ENCODE measurements at regions not wholly inside any gene's neighbourhood (a gene's known extent, or its start where the extent isn't known, plus 50 kb on each side); places are given as distances from the start of the nearest gene placed in this dataset.

DNA sequence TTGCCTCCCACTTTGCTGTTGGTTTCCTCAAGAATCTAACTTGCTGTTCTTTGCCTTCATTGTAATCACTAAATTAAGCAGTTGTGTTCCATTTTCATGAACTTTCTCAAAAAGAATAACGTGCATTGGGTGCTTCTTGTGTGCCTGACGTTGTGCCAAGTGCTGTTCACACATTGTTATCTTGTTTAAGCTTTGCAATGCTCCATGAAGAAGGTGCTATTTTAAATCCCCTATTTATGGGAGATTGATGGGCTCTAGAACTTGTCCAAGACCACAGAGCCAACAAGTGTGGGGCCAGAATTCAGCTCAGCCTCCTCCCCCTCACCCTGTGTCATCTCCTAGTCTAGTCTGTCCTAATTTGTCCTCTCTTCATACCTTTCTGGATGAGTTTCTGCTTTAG, 199.8 kb downstream of the C1orf94 start (continued):
- TF ChIP-seq, protein P1, sequence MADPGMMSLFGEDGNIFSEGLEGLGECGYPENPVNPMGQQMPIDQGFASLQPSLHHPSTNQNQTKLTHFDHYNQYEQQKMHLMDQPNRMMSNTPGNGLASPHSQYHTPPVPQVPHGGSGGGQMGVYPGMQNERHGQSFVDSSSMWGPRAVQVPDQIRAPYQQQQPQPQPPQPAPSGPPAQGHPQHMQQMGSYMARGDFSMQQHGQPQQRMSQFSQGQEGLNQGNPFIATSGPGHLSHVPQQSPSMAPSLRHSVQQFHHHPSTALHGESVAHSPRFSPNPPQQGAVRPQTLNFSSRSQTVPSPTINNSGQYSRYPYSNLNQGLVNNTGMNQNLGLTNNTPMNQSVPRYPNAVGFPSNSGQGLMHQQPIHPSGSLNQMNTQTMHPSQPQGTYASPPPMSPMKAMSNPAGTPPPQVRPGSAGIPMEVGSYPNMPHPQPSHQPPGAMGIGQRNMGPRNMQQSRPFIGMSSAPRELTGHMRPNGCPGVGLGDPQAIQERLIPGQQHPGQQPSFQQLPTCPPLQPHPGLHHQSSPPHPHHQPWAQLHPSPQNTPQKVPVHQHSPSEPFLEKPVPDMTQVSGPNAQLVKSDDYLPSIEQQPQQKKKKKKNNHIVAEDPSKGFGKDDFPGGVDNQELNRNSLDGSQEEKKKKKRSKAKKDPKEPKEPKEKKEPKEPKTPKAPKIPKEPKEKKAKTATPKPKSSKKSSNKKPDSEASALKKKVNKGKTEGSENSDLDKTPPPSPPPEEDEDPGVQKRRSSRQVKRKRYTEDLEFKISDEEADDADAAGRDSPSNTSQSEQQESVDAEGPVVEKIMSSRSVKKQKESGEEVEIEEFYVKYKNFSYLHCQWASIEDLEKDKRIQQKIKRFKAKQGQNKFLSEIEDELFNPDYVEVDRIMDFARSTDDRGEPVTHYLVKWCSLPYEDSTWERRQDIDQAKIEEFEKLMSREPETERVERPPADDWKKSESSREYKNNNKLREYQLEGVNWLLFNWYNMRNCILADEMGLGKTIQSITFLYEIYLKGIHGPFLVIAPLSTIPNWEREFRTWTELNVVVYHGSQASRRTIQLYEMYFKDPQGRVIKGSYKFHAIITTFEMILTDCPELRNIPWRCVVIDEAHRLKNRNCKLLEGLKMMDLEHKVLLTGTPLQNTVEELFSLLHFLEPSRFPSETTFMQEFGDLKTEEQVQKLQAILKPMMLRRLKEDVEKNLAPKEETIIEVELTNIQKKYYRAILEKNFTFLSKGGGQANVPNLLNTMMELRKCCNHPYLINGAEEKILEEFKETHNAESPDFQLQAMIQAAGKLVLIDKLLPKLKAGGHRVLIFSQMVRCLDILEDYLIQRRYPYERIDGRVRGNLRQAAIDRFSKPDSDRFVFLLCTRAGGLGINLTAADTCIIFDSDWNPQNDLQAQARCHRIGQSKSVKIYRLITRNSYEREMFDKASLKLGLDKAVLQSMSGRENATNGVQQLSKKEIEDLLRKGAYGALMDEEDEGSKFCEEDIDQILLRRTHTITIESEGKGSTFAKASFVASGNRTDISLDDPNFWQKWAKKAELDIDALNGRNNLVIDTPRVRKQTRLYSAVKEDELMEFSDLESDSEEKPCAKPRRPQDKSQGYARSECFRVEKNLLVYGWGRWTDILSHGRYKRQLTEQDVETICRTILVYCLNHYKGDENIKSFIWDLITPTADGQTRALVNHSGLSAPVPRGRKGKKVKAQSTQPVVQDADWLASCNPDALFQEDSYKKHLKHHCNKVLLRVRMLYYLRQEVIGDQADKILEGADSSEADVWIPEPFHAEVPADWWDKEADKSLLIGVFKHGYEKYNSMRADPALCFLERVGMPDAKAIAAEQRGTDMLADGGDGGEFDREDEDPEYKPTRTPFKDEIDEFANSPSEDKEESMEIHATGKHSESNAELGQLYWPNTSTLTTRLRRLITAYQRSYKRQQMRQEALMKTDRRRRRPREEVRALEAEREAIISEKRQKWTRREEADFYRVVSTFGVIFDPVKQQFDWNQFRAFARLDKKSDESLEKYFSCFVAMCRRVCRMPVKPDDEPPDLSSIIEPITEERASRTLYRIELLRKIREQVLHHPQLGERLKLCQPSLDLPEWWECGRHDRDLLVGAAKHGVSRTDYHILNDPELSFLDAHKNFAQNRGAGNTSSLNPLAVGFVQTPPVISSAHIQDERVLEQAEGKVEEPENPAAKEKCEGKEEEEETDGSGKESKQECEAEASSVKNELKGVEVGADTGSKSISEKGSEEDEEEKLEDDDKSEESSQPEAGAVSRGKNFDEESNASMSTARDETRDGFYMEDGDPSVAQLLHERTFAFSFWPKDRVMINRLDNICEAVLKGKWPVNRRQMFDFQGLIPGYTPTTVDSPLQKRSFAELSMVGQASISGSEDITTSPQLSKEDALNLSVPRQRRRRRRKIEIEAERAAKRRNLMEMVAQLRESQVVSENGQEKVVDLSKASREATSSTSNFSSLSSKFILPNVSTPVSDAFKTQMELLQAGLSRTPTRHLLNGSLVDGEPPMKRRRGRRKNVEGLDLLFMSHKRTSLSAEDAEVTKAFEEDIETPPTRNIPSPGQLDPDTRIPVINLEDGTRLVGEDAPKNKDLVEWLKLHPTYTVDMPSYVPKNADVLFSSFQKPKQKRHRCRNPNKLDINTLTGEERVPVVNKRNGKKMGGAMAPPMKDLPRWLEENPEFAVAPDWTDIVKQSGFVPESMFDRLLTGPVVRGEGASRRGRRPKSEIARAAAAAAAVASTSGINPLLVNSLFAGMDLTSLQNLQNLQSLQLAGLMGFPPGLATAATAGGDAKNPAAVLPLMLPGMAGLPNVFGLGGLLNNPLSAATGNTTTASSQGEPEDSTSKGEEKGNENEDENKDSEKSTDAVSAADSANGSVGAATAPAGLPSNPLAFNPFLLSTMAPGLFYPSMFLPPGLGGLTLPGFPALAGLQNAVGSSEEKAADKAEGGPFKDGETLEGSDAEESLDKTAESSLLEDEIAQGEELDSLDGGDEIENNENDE (IDR thresholded peaks at IDR 0.05; ENCODE audit: low read depth, low read length) = no peak
- TF ChIP-seq ZNF23 (CRISPR knock-in tag; IDR thresholded peaks at IDR 0.05) (no peak), KAT7 (CRISPR knock-in tag; IDR thresholded peaks at IDR 0.05; ENCODE audit: borderline replicate concordance) (no peak), TGIF2 (CRISPR knock-in tag; IDR thresholded peaks at IDR 0.05) (no peak), FIP1L1 (IDR thresholded peaks at IDR 0.05; ENCODE audit: low read depth, low read length, poor library complexity, severe bottlenecking) (no peak), ZBTB7A (IDR thresholded peaks at IDR 0.05; ENCODE audit: borderline replicate concordance, control insufficient read depth, low read depth, low read length) (no peak), SRF (CRISPR knock-in tag; IDR thresholded peaks at IDR 0.05) (no peak), RBM34 (IDR thresholded peaks at IDR 0.05; ENCODE audit: borderline replicate concordance, insufficient read depth, low read length) (no peak), PPARD (CRISPR knock-in tag; IDR thresholded peaks at IDR 0.05) (no peak), YBX1 (IDR thresholded peaks at IDR 0.05) (no peak), ZNF436 (CRISPR knock-in tag; IDR thresholded peaks at IDR 0.05) (no peak), ZNF143 (CRISPR knock-in tag; IDR thresholded peaks at IDR 0.05) (no peak)
- TF ChIP-seq, protein P2, sequence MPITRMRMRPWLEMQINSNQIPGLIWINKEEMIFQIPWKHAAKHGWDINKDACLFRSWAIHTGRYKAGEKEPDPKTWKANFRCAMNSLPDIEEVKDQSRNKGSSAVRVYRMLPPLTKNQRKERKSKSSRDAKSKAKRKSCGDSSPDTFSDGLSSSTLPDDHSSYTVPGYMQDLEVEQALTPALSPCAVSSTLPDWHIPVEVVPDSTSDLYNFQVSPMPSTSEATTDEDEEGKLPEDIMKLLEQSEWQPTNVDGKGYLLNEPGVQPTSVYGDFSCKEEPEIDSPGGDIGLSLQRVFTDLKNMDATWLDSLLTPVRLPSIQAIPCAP (CRISPR knock-in tag; IDR thresholded peaks at IDR 0.05; ENCODE audit: borderline replicate concordance) = no peak

All from K562 (cell line).